Bronchial epithelial cell (primary cell): ENCODE measurements at regions not wholly inside any gene's neighbourhood (a gene's known extent, or its start where the extent isn't known, plus 50 kb on each side); places are given as distances from the start of the nearest gene placed in this dataset.

Source experiments
- DNase-seq: peaks from one replicate; pipeline ENCODE4 v3.0.0-alpha.2; 2010; ENCODE audit warnings: low read depth
- FAIRE-seq: peaks from 2 replicates; lab custom pipeline; 2011; peaks lifted over from hg19 to GRCh38; lab: Jason Lieb, UNC
- H3K27me3 ChIP-seq: 2 replicates; pipeline ENCODE4 v1.5.1; 2011; ENCODE audit warnings: low read length; ENCODE audit not compliant: control insufficient read depth, insufficient read depth
- H3K36me3 ChIP-seq: 2 replicates; pipeline ENCODE4 v1.5.1; 2011; ENCODE audit warnings: low read length; ENCODE audit not compliant: control insufficient read depth, insufficient read depth
- H3K4me3 ChIP-seq: 2 replicates; pipeline ENCODE4 v1.5.1; 2011; ENCODE audit warnings: mild to moderate bottlenecking, low read depth, low read length, control low read depth
- TF ChIP-seq, protein P1 (sequence below): IDR thresholded peaks from 2 replicates; pipeline ENCODE4 v1.5.1; 2011; ENCODE audit warnings: mild to moderate bottlenecking, moderate library complexity, low read length, control low read depth, inconsistent platforms; ENCODE audit not compliant: insufficient read depth, severe bottlenecking

DNA sequence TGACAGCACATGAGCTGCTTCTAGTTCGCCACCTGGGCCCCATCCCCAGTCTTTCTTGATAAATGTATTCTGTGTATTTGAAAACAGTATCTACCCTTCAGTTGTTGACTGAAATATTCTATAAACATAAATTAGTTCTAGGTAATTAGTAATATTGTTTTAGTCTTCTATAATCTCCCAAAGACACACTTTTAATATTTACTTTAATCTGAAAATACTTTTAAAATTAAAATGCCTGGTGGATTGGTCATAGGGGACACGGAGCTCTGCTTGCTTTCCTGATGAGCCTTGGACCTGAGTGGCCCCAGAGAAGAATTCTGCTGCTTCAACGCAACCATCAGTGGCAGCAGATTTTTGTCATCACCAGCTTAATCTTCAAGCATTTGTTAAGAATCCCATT, 234.5 kb downstream of the THBS2 start:
- no peak for DNase-seq
- TF ChIP-seq, protein P1, sequence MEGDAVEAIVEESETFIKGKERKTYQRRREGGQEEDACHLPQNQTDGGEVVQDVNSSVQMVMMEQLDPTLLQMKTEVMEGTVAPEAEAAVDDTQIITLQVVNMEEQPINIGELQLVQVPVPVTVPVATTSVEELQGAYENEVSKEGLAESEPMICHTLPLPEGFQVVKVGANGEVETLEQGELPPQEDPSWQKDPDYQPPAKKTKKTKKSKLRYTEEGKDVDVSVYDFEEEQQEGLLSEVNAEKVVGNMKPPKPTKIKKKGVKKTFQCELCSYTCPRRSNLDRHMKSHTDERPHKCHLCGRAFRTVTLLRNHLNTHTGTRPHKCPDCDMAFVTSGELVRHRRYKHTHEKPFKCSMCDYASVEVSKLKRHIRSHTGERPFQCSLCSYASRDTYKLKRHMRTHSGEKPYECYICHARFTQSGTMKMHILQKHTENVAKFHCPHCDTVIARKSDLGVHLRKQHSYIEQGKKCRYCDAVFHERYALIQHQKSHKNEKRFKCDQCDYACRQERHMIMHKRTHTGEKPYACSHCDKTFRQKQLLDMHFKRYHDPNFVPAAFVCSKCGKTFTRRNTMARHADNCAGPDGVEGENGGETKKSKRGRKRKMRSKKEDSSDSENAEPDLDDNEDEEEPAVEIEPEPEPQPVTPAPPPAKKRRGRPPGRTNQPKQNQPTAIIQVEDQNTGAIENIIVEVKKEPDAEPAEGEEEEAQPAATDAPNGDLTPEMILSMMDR, result no peak
- FAIRE-seq, result no peak
- Histone ChIP-seq H3K4me3 (no peak overlapping the region), H3K36me3 (no peaks in the 10 kb centered on the region), H3K27me3 (no peaks in the 10 kb centered on the region)

DNA sequence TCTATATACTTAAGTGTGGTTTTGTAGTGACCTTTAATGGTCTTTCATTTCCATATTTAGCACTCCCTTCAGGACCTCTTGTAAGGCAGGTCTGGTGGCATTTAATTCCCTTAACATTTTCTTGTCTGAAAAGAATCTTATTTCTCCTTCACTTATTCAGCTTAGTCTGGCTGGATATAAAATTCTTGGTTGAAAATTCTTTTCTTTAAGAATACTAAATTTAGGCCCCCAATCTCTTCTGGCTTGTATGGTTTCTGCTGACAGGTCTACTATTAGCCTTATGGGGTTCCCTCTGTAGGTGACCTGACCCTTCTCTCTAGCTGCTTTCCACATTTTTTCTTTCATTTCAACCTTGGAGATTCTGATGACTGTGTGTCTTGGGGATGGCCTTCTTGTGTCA, 236.9 kb downstream of the THBS2 start:
- FAIRE-seq (no peak), DNase-seq (no peak)
- TF ChIP-seq, protein P1, result no peak
- H3K27me3 ChIP-seq, result no peaks in the 10 kb centered on the region
- no peaks in the 10 kb centered on the region for H3K36me3 ChIP-seq
- no peak overlapping the region for H3K4me3 ChIP-seq

DNA sequence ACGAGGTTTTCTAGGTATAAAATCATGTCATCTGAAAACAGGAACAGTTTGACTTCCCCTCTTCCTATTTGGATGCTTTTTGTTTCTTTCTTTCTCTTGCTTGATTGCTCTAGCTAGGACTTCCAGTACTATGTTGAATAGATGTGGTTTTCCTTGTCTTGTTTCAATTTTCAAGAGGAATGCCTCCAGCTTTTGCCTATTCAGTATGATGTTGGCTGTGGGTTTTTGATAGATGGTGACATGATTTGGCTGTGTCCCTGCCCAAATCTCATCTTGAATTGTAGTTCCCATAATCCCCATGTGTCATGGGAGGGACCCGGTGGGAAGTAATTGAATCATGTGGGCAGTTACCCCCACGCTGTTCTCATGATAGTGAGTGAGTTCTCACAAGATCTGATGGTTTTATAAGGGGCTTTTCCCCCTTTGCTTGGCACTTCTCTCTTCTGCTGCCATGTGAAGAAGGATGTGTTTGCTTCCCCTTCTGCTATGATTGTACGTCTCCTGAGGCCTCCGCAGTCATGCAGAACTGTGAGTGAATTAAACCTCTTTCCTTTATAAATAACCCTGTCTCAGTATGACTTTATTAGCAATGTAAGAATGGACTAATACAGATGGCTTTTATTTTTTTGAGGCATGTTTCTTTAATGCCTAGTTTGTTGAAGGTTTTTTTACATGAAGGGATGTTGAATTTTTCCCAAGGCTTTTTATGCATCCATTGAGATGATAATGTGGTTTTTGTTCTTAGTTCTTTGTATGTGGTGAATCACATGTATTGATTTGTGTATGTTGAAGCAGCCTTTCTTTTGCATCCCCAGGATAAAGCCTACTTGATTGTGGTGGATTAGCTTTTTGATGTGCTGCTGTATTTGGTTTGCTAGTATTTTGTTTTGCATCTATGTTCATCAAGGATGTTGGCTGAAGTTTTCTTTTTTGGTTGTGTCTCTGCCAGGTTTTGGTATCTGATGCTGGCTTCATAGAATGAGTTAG, 239.1 kb downstream of the THBS2 start:
- TF ChIP-seq, protein P1, result no peak
- Histone ChIP-seq H3K4me3 (no peak overlapping the region), H3K36me3 (no peaks in the 10 kb centered on the region), H3K27me3 (no peaks in the 10 kb centered on the region)
- DNase-seq (no peak), FAIRE-seq (no peak)

DNA sequence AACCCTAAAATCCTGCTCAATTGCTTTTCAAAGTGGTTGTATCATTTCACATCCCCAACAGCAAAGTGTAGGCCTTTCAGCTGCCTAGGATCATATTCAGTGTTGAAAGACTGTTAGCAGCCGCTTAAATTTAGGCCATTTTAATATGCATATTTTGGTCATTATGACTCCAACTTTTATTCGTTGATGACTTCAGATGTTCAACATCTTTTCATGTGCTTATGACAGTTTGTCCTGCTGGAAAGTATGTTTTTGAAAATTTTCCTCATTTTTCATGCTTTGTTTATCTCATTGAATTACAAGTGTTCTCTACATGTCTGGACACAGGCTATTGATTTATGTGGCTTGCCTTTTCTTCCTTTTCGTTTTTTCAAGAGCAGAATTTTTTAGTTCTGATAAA, 244.0 kb downstream of the THBS2 start:
- no peaks in the 10 kb centered on the region for H3K36me3 ChIP-seq
- FAIRE-seq, result no peak
- TF ChIP-seq, protein P1, result no peak
- H3K27me3 ChIP-seq, result no peaks in the 10 kb centered on the region
- no peak for DNase-seq
- H3K4me3 ChIP-seq, result no peak overlapping the region

DNA sequence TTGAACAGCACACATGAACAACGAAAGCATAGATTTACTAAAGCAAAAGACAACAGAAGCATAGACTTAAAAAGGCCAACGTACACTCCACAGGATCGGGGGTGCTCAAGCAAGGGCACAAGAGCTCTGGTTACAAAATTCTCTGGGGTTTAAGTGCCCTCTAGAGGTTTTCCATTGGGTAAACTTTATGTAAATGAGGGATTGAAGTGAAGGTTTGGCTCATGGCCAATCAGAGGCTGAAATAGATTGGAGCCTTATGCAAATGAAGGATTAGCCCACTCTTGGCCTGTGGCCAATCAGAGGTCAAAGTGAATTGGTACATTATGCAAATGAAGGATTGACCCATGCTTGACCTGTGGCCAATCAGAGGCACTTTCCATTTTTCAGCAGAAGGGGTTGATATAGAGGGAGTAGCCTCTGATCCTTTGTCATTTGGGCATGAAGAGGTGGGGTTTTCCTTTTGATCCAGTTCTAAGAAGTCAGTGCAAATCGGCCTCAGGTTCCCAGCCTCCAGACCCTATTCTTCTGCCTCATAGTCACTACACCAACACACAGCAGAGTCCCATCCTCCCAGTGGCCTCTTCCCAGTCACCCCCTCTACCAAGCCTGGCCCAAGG, 244.9 kb downstream of the THBS2 start:
- DNase-seq, result no peak
- no peak for FAIRE-seq
- H3K27me3 ChIP-seq, result no peaks in the 10 kb centered on the region
- no peaks in the 10 kb centered on the region for H3K36me3 ChIP-seq
- TF ChIP-seq, protein P1, result no peak
- no peak overlapping the region for H3K4me3 ChIP-seq
